ENCODE measurements at regions not wholly inside any gene's neighbourhood (a gene's known extent, or its start where the extent isn't known, plus 50 kb on each side); places are given as distances from the start of the nearest gene placed in this dataset.

- no peak for DNase-seq
Measured at GRCh38 chr2:8614646-8615045, 67.2 kb upstream of the ID2 start.

- no peak for DNase-seq
Measured at GRCh38 chr2:8615252-8615575, 66.6 kb upstream of the ID2 start.

DNA sequence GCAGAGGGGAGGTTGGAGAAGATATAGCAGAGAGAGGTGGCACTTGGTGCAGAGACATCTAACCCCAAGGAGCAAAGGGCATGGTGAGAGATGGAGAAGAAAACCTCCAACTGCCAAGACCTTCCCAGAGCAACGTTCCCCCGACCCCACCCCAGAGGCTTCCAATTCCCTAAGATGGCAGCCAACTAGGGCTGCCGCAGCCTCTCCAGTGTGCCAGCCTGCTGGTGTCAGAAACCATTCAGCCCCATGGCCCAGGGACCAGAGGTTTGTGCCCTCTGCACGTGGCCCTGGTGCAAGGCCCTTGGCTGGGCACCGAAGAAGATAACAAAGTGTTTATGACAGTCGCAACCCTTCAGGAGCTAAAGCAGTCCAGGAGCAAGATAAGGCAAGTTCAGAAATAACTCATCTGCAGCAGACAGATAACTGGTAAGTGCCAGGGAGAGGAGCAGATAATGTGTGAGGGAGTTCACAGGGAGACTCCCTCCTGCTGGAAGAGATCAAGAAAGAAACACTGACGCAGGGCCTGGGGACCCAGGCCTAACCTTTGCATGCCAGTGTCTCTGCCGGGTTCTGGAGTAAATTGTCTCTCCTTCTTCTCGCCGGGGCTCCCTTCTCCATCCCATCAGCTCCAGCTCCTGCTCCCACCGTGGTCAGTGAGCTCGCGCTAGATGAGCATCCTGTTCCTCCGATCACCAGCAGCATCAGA is 66.1 kb upstream of the ID2 start:
- peak; percentile 78 for DNase-seq

DNA sequence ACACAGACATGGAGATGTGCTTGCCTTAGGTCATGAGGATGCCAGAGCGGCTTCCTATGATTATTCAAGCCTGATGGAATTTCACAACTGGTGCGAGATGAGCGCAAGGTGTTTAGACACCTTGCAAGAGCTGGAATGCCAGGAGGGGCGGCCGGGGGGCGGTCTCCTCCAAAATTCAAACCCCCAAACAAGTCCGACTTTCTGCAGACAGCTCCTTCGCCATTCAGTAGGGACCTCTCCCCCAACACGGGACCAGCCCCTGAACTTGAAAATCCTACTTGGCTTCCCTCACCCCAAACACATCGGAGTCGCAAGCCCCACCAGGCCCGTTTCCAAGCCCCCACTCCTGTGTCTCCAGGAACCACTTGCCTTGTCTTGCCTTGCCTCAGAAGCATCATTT is 64.8 kb upstream of the ID2 start:
- DNase-seq: no peak

DNA sequence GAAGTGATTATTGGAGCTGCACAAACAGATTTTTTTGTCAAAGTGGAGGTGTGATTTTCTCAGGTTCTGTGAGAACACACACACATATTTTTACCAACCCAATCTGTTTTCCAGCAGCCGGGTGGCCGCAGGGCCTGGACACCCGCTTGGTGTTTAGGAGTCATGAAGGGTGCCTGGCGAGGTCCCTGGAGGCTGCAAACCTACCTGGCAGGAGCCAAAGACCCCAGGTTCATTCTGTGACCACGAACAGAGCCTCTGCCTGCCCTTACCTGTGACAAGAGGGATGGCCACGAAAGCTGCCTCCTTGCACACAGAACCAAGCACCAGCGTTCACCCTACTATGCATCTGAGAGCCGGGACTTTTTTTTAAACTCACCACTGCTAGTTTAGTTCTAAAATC is 64.3 kb upstream of the ID2 start:
- no peak for DNase-seq

GRCh38 chr2:8619071-8619470 is 62.8 kb upstream of the ID2 start:
- no peak for DNase-seq

- DNase-seq: no peak
Measured at GRCh38 chr2:8620611-8621382, 61.1 kb upstream of the ID2 start.

DNA sequence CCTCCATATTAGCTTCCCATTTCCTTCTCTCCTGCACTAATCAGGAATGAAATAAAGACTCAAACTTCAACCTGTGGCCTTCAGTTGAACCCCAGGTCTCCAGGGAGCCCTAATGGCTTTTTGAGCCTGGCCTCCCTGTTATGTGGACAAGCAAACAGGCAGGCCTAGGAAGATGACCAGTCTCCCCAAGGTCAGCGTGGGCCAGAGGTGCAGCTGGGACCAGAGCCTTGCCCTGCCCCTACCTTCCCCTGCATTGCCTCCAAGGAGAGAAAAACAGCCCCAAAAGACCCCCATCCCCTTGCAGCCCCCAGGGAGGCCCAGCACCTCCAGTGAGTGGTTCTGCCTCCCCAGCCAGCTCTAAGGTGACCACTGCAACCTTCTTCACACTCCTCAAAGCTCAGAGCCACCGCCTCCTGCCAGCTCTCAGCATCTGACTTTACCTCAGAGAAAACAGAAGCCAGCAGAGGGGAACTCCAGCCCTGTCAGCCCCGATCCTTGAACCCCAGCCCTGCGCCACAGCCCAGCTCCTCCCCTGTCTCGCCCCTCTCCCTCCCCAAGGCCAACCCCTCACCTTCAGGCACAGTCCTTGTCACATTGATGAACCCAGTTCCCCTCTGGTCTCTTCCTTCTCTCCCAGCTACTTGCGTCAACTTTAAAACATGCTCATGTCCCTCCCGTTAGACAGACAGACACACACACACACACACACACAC is 59.5 kb upstream of the ID2 start:
- no peak for DNase-seq

- no peak for DNase-seq
Measured at GRCh38 chr2:8622924-8623465, 58.9 kb upstream of the ID2 start.

- DNase-seq: no peak
Measured at GRCh38 chr2:8623576-8623957, 58.3 kb upstream of the ID2 start.

GRCh38 chr2:8623958-8624591 is 57.8 kb upstream of the ID2 start:
- DNase-seq: no peak

GRCh38 chr2:8624855-8625398 is 56.9 kb upstream of the ID2 start:
- DNase-seq: no peak

DNA sequence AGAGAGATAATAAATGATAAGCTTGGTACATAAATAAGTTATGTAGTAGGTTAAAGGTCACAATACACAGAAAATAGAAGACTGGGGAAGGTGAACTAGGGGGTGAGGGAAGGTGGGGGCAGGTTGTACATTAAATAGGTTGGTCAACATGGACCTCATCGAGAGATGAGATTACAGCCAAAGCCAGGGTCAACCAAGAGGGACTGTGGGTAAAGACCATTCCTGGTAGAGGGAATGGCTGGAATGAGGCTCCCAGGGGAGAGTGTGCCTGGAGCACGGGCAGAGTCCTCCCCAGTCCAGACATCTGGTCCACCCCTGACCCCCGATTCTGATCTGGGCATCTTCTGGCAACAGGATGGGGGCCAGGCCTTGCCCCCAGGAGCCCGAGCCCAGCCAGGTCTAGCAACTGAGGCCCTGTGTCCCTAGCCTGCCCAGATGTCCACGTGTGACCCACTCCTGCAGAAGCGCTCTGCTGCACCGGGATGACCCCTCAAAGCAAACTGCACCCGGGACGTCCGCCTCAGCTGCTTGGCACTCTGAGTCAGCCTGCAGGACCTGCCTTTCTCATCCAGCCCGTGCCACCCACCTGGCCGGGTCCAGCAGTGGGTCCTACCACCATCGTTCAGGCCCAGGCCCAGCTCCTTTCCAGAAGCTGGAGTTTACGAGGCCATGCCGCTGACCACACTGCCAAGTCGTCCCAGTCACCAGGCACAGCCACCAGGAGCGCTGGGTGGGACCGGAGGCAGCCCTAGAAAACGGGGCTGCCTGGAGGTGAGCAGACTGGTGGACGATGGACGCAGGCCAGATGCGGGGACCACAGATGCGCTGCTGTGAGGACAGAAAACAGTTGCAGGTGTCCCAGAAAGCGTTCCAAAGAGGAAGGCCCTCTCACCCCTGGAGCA is 56.2 kb upstream of the ID2 start:
- DNase-seq: no peak

GRCh38 chr2:8626572-8626971 is 55.3 kb upstream of the ID2 start:
- DNase-seq: peak; percentile 5

DNA sequence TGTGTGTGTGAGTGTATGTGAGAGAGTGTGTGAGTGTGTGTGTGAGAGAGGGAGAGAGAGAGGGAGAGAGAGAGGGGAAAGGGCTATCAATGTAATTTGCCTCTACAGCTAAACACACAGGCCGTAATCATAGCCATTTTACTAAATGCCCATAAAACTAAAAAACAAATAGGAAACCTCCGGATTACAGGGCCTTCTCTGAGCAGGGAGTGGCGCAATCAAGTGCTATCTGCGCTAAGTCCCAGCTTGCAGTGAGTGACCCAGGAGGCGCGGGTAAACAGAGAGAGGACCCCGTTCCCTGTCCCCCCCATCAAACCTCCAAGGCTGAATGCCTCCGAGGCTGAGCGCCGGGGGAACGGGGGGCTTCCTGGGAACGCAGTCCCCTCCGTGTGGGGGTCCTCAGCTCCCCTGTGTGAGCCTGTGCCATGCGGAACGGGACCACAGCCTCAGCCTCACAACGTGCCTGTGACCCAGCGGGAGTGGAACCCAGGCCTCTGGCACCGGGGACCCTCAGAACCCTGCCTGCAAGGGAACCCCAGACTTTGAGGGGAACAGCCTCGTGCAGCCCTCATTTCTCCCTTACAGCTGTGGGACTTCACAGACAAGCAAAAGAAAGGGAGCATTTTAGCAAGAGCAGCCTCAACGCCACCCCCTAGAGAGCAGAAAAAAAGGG is 54.7 kb upstream of the ID2 start:
- DNase-seq: no peak

GRCh38 chr2:8627692-8628085 is 54.2 kb upstream of the ID2 start:
- no peak for DNase-seq

- no peak for DNase-seq
Measured at GRCh38 chr2:8628179-8628865, 53.5 kb upstream of the ID2 start.

DNA sequence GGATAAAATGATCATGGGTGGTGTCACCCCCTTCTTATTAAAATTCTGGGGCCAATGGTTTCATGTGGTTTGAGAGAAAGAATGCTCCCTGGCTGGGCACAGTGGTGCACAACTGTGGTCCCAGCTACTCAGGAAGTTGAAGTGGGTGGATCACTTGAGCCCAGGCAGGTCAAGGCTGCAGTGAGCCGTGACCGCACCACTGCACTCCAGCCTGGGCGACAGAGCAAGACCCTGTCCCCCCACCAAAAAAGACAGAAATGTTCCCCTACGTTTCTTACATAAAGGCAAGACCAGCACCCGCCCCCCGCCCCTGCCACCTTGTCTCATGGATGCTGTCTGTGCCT is 53.0 kb upstream of the ID2 start:
- no peak for DNase-seq

DNA sequence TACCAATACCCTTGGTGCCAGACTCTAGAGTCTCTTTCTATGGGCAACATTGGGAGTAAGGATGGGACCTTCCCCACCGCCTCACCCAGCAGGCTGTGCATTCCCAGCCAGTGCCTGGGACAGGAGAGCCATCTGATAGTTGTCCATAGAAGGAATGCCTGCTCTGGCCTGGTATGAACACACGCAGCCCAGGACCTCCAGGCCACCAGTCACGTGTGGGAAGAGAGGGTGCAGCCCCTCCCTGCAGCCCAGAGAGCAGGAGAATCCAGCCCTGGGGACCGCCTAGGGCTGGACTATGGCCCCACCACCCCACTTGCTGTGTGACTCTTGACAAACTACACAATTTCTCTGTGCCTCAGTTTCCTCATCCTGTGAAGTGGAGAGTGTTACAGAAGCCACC is 52.5 kb upstream of the ID2 start:
- DNase-seq: no peak

DNA sequence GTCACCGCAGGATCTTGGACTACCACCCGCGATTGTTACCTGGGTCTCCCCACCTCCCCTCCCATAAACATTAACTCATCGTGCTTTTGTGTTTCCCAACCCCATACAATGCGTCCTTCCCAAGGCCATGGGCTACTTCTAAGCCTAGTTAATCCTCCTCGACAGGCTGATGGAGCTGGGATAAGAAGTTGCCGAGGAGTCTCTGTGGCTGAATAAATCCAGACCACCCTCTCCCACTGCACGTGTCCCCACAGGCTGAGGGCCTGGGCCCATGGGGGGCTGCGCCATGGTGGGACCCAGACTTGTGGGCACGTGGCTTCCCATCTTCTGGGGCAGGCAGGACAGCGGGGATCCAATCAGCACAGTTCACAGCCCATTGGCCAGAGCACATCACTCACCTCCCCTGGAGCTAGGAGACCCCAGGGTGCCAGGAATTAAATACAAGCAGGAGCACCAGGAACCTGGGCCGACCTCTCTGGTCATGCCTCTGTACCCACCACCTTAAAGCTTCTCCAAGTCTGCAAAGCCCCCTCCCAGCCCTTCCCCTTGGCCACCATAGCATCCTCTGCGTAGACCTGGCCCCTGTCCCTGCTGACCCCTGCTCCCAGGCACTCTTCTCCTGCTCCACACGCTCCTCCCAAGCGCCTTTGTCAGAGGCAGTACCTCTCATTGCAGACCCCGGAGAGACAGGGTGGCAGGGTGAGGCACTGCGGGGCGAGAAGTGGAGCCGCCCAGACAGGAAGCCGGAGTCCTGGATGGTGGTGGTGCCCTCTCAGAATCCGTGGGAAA is 51.0 kb upstream of the ID2 start:
- no peak for DNase-seq
